AG09319 (cell line): ENCODE measurements at regions not wholly inside any gene's neighbourhood (a gene's known extent, or its start where the extent isn't known, plus 50 kb on each side); places are given as distances from the start of the nearest gene placed in this dataset.

Source experiments
- DNase-seq: peaks from one replicate; pipeline ENCODE4 v3.0.0-alpha.2; 2010; ENCODE audit warnings: low read depth; ENCODE audit errors: extremely low read depth
- TF ChIP-seq, protein P1 (sequence below): IDR thresholded peaks from 2 replicates; pipeline ENCODE4 v1.5.1; 2011; ENCODE audit warnings: low read depth, mild to moderate bottlenecking, inconsistent platforms, low read length, moderate library complexity

DNA sequence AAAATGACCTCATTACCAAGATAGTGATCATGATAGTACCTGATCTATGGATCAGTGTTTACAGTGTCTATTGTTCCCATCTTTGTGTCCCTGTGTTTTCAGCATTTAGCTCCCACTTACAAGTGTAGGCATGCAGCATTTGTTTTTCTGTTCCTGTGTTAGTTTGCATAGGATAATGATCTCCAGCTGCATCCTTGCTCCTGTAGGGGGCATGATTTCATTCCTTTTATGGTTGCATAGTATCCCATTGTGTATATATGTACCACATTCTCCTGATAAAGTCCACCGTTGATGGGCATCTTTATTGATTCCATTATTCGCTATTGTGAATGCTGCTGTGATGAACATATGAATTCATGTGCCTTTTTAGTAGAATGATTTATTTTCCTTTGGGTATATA is 215.4 kb upstream of the NAV3 start:
- TF ChIP-seq, protein P1, sequence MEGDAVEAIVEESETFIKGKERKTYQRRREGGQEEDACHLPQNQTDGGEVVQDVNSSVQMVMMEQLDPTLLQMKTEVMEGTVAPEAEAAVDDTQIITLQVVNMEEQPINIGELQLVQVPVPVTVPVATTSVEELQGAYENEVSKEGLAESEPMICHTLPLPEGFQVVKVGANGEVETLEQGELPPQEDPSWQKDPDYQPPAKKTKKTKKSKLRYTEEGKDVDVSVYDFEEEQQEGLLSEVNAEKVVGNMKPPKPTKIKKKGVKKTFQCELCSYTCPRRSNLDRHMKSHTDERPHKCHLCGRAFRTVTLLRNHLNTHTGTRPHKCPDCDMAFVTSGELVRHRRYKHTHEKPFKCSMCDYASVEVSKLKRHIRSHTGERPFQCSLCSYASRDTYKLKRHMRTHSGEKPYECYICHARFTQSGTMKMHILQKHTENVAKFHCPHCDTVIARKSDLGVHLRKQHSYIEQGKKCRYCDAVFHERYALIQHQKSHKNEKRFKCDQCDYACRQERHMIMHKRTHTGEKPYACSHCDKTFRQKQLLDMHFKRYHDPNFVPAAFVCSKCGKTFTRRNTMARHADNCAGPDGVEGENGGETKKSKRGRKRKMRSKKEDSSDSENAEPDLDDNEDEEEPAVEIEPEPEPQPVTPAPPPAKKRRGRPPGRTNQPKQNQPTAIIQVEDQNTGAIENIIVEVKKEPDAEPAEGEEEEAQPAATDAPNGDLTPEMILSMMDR = no peak; the same call in 1 of the 2 replicates
- no peak for DNase-seq

- DNase-seq = no peak
- TF ChIP-seq, protein P1 = no peak
Measured at GRCh38 chr12:77613411-77613810, 217.3 kb upstream of the NAV3 start.

DNA sequence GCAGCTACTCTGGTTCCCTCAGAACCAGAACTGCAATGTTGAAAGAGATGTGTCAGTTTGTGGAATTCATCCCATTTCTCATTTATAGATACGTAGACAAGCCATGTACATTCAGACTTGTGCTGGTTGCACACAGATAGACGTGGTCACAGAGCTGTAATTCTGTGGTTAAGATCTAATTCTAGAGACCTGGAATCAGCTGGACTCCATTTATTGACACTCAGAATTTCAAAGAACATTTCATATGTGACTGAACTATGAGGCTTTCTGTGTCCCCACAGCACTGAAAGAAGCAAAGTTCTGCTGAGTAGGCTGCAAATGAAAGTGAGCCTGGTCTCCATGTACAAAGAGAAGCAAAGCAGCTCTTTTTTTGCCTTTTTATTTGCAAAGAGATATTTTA is 220.2 kb upstream of the NAV3 start:
- DNase-seq = no peak
- TF ChIP-seq, protein P1 = no peak

- TF ChIP-seq, protein P1 = no peak
- peak; percentile 12 for DNase-seq
Measured at GRCh38 chr12:77609016-77609415, 221.7 kb upstream of the NAV3 start.

- TF ChIP-seq, protein P1 = no peak
- peak; percentile 11 for DNase-seq
Measured at GRCh38 chr12:77608271-77608824, 222.3 kb upstream of the NAV3 start.

GRCh38 chr12:77606348-77606747 is 224.3 kb upstream of the NAV3 start:
- no peak for DNase-seq
- TF ChIP-seq, protein P1 = no peak

DNA sequence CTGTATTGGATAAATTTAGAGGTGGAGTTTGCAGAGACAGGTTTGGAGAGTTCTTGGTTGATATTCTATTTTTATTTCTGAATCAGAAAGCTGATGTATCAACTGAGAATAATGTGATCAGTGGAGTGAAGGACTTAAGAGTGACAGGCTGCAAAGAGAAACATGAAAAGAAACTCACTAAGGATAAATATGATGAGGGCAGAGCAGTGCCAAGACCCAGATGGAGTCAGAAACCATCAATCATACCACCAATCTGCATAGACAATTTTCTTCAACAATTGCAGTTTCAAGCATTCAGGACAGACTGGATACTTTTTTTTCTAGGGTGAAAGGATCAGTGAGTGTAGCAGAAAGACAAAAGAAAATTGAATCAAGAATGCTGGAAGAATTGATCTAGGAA is 226.7 kb upstream of the NAV3 start:
- TF ChIP-seq, protein P1 = no peak

More for the DNA sequence above, 226.7 kb upstream of the NAV3 start:
- DNase-seq = no peak
